BJ (cell line): ENCODE measurements at regions not wholly inside any gene's neighbourhood (a gene's known extent, or its start where the extent isn't known, plus 50 kb on each side); places are given as distances from the start of the nearest gene placed in this dataset.

Source experiments
- CTCF ChIA-PET: fragments of 350-600 bp; formaldehyde crosslinking; extraction: SDS; loops from one replicate; lab custom pipeline; 2021; ENCODE audit warnings: antibody characterized with exemption, inconsistent platforms; lab: Yijun Ruan, JAX
- POLR2A ChIA-PET: fragments of 300-600 bp; sonication (Branson Sonifier 250); formaldehyde crosslinking; extraction: SDS; loops from one replicate; lab custom pipeline; 2021; ENCODE audit warnings: antibody characterized with exemption; lab: Charles Lee
- DNase-seq: peaks from one replicate; pipeline ENCODE4 v3.0.0-alpha.2; 2011; ENCODE audit warnings: low read depth
- H3K27me3 ChIP-seq: 2 replicates; pipeline ENCODE4 v1.6.0; 2011; ENCODE audit warnings: low read length; ENCODE audit not compliant: control insufficient read depth, insufficient read depth
- H3K36me3 ChIP-seq: 2 replicates; pipeline ENCODE4 v1.5.1; 2011; ENCODE audit warnings: low read length; ENCODE audit not compliant: control insufficient read depth, insufficient read depth
- H3K4me3 ChIP-seq: 2 replicates; pipeline ENCODE4 v1.5.1; 2011; ENCODE audit warnings: low read depth, mild to moderate bottlenecking, control low read depth, low read length
- TF ChIP-seq, protein P1 (sequence below): IDR thresholded peaks from 2 replicates; pipeline ENCODE4 v1.5.1; 2011; ENCODE audit warnings: low read depth, mild to moderate bottlenecking, control low read depth, inconsistent platforms, low read length, moderate library complexity; ENCODE audit not compliant: insufficient read depth

- no peak for DNase-seq
- Histone ChIP-seq H3K27me3 (no peaks in the 10 kb centered on the region), H3K4me3 (no peak overlapping the region), H3K36me3 (no peaks in the 10 kb centered on the region)
- TF ChIP-seq, protein P1, sequence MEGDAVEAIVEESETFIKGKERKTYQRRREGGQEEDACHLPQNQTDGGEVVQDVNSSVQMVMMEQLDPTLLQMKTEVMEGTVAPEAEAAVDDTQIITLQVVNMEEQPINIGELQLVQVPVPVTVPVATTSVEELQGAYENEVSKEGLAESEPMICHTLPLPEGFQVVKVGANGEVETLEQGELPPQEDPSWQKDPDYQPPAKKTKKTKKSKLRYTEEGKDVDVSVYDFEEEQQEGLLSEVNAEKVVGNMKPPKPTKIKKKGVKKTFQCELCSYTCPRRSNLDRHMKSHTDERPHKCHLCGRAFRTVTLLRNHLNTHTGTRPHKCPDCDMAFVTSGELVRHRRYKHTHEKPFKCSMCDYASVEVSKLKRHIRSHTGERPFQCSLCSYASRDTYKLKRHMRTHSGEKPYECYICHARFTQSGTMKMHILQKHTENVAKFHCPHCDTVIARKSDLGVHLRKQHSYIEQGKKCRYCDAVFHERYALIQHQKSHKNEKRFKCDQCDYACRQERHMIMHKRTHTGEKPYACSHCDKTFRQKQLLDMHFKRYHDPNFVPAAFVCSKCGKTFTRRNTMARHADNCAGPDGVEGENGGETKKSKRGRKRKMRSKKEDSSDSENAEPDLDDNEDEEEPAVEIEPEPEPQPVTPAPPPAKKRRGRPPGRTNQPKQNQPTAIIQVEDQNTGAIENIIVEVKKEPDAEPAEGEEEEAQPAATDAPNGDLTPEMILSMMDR = no peak
- POLR2A ChIA-PET = no interaction called here
- CTCF ChIA-PET = interaction anchor here (1.0 kb wide), 1 partner anchor 25 kb away, joined by 4 read pairs; no protein-coding TSS in a partner anchor
These were observed 211.1 kb downstream of the DSEL start for GRCh38 chr18:67305466-67305865.

DNA sequence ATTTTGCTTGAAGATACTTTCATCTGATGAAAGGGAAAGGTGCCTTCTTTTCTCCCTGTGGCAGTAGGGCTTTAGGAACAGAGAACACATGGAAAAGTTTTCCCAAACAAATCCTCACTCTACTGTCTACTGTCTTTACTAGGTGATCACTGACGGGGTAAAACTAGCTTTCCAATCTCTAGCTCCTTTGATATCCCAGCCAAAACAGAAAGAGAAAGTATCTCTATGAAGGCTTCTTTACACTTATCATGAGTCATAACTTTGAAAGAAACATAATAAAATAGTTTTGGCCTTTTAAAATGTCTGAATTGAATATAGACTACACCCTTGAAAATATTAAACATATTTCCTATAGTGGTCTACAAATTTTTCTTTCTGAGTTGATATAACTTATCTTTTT is 214.5 kb downstream of the DSEL start:
- TF ChIP-seq, protein P1 = no peak
- no peaks in the 10 kb centered on the region for H3K27me3 ChIP-seq
- no peak overlapping the region for H3K4me3 ChIP-seq
- ChIA-PET POLR2A (no interaction called here), CTCF (interaction anchor here (0.8 kb wide), 1 partner anchor 9 kb away, joined by 3 read pairs; no protein-coding TSS in a partner anchor)
- no peaks in the 10 kb centered on the region for H3K36me3 ChIP-seq
- DNase-seq = no peak

DNA sequence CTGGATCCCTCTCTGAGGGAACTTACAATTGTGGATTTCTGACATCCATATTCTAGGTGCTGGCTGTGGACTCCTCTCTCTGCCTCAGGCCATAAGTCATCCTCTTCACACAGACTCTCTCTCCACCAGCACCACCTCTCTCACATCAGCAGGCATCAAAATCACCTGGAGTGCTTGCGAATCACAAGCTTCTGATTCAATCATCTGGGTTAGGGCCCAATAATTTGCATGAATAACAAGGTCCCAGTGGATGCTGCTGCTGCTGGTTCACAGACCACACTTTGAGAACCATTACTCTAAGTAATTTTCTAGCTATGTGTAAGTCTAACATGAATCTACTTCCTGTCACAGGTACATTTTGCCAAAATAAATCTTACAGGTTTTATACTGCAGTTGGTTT is 214.9 kb downstream of the DSEL start:
- ChIA-PET POLR2A (no interaction called here), CTCF (interaction anchor here (0.8 kb wide), 1 partner anchor 9 kb away, joined by 3 read pairs; no protein-coding TSS in a partner anchor)
- DNase-seq = no peak
- Histone ChIP-seq H3K27me3 (no peaks in the 10 kb centered on the region), H3K4me3 (no peak overlapping the region), H3K36me3 (no peaks in the 10 kb centered on the region)
- TF ChIP-seq, protein P1 = no peak

DNA sequence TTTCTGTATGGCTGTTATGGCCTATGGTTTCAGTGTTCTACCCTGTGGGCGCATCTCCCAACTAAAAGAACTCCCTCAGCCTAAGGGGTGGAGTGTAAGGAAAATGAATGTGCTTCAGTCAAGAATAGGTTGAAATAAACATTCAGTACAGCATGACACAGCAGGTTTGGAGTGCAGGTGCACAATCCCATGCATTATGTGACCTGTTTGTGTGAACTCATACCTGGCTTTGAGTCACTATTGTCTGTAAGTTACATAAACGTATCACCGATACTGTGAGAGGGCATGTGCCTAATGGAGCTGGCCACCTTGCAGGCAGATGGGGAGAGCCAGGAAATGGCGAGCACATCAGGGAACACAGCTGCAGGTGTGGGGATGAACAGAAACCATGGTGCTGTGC is 216.0 kb downstream of the DSEL start:
- H3K27me3 ChIP-seq = no peaks in the 10 kb centered on the region
- H3K4me3 ChIP-seq = no peak overlapping the region
- POLR2A ChIA-PET = no interaction called here
- TF ChIP-seq, protein P1 = no peak
- H3K36me3 ChIP-seq = no peaks in the 10 kb centered on the region
- no peak for DNase-seq
- CTCF ChIA-PET = no interaction called here

DNA sequence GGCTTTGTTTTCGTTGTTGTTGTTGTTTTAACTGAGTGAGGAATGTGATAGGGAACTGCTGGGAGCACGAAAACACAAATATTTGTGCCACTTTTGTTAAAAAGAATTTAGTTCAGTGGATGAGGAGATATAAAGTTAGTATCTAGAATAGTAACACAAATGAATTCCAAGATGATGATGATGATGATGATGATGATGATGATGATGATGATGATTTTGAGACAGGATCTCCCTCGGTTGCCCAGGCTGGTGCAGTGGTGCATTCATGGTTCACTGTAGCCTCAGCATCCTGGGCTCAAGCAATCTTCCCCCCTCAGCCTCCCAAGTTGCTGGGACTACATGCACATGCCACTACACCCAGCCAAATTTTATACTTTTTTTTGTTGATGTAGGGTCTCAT is 223.7 kb downstream of the DSEL start:
- TF ChIP-seq, protein P1 = no peak
- Histone ChIP-seq H3K4me3 (no peak overlapping the region), H3K27me3 (no peaks in the 10 kb centered on the region), H3K36me3 (no peaks in the 10 kb centered on the region)
- CTCF ChIA-PET = interaction anchor here (0.8 kb wide), 1 partner anchor 9 kb away, joined by 3 read pairs; no protein-coding TSS in a partner anchor
- no peak for DNase-seq
- POLR2A ChIA-PET = no interaction called here
